Upper lobe of left lung (tissue), 6 donors: ENCODE measurements at regions not wholly inside any gene's neighbourhood (a gene's known extent, or its start where the extent isn't known, plus 50 kb on each side); places are given as distances from the start of the nearest gene placed in this dataset.
"Not testable (repeated sequence)": the region's sequence is repeated elsewhere in the genome, so short reads cannot be mapped to it uniquely, and the experiment has no call there.

Experiments used
- ATAC-seq, 2 donors: fragments of 200-7000 bp; cut with Tn5 transposase; one replicate each; pipeline ENCODE4 v1.9.1; 2022; ENCODE audit warnings: mild to moderate bottlenecking in 2 of 2, moderate library complexity in 2 of 2; ENCODE audit not compliant: low FRiP score in 2 of 2
- DNase-seq, 2 donors: peaks; one replicate each; pipeline ENCODE4 v3.0.0-alpha.2; 2019 to 2020
- H3K27ac ChIP-seq, 4 donors: fragments of 200-600 bp; sonication (generic); one replicate each; pipeline ENCODE4 v1.5.1; 2016 to 2019
- H3K27me3 ChIP-seq, 4 donors: fragments of 200-600 bp; sonication (generic); one replicate each; pipeline ENCODE4 v1.5.1; 2017 to 2019
- H3K36me3 ChIP-seq, 4 donors: fragments of 200-600 bp; sonication (generic); one replicate each; pipeline ENCODE4 v1.5.1; 2016 to 2019
- H3K4me1 ChIP-seq, 4 donors: fragments of 200-600 bp; sonication (generic); one replicate each; pipeline ENCODE4 v1.5.1; 2018 to 2019
- H3K4me3 ChIP-seq, 4 donors: fragments of 200-600 bp; sonication (generic); one replicate each; pipeline ENCODE4 v1.5.1; 2017 to 2019; ENCODE audit warnings: mild to moderate bottlenecking in 2 of 4, moderate library complexity in 1 of 4
- H3K9me3 ChIP-seq, 4 donors: fragments of 200-600 bp; sonication (generic); one replicate each; pipeline ENCODE4 v1.5.1; 2018 to 2019
- EP300 ChIP-seq, 4 donors: sonication (generic); formaldehyde crosslinking; IDR thresholded peaks; one replicate each; pipeline ENCODE4 v1.5.1; 2017; ENCODE audit warnings: antibody characterized with exemption in 4 of 4, control low read depth in 2 of 4
- POLR2A ChIP-seq, 4 donors: fragments of 450-650 bp; IDR thresholded peaks; one replicate each; pipeline ENCODE4 v1.5.1; 2016 to 2017; ENCODE audit warnings: antibody characterized with exemption in 4 of 4, mild to moderate bottlenecking in 2 of 4
- POLR2AphosphoS5 ChIP-seq, 2 donors: sonication (generic); formaldehyde crosslinking; IDR thresholded peaks; one replicate each; pipeline ENCODE4 v1.5.1; 2017; ENCODE audit warnings: antibody characterized with exemption in 2 of 2
- whole genome bisulfite sequencing, 2 donors: methylation state at CpG; one replicate each; pipeline ENCODE4 v1.1.5; 2017 to 2018; 5-methylcytosine and 5-hydroxymethylcytosine counted together
- TF ChIP-seq, protein P1 (sequence below), 6 experiments: fragments of 450-650 bp in 4 of 6; fragments of 200-600 bp in 2 of 6; sonication (generic) in 2 of 6; IDR thresholded peaks; one replicate each; pipeline ENCODE4 v1.5.1; 2016 to 2019; ENCODE audit warnings: antibody characterized with exemption in 6 of 6
- donor health status: DM: no; HTN: no; CAD: no; lungs with moderate emphysema.
- donor health status: DM: no; HTN: yes; CAD: no; lungs with severe emphysema.

DNA sequence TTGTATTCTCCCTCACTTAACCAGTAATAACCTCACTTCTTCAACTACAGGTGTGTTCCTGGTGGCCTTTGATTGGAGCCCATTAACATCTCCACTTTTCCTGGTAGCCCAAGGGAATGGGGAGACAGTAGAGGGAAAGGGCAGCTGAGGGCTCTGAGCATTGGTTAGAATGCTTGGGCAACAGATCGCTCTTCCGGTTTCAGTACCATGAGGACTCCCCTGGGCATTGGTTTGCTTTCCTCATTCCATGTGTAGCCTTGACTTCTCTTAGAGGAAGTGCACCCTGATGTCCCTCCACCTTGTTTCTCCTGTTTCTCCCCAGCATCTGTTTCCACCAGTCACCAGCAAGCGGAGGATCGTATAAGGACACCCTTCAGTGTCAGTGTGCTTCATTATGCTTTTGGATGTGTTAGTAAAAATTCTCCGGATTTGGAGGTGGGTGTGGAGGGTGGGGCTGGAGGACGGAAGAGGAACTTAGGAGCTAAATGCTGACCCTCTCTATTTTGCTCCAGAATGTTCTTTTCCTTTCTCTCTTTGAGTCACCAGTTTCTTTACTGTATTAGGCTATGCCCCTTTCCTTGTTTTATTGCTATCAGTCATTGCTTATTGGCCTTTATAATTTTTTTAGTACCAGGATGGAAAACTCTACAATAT, 50.6 kb upstream of the ZNG1B start:
- TF ChIP-seq POLR2A (IDR thresholded peaks at IDR 0.05), result peak in 1 of 4 donors; percentile 22
- ATAC-seq, result peak in 1 of 2 donors; percentile 78
- not testable (repeated sequence) for H3K36me3 ChIP-seq, H3K27me3 ChIP-seq, H3K9me3 ChIP-seq, H3K27ac ChIP-seq, DNase-seq, H3K4me1 ChIP-seq
- 71 to 80% methylated on average over 6 of the region's 6 CpGs for WGBS, 2 donors
- peak overlapping the region in 1 of 4 donors; percentile 8 for H3K4me3 ChIP-seq

DNA sequence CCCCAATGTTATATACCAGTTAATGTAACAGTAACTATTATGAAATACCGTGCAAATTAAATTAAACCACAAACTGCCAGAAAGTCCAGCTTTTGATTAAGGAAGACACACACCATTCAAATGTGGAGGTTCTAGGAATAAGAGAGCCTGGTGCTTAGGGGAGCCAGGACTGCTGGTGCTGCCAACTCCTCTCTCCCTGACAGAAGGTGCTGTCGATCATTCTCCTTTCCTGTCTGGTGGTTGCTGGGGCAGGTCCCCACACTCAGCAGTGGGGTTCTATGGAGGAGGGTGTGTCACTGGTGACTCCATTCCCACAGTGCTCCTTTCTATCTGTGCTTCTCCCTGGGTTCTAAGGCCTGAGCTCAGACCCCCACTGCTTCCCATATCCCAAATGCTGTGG, 57.9 kb upstream of the ZNG1B start:
- WGBS, 2 donors, result 68 to 86% methylated on average over 2 of the region's 2 CpGs
- not testable (repeated sequence) for DNase-seq, H3K9me3 ChIP-seq, H3K4me1 ChIP-seq, H3K27ac ChIP-seq, H3K27me3 ChIP-seq, H3K4me3 ChIP-seq, H3K36me3 ChIP-seq, ATAC-seq

DNA sequence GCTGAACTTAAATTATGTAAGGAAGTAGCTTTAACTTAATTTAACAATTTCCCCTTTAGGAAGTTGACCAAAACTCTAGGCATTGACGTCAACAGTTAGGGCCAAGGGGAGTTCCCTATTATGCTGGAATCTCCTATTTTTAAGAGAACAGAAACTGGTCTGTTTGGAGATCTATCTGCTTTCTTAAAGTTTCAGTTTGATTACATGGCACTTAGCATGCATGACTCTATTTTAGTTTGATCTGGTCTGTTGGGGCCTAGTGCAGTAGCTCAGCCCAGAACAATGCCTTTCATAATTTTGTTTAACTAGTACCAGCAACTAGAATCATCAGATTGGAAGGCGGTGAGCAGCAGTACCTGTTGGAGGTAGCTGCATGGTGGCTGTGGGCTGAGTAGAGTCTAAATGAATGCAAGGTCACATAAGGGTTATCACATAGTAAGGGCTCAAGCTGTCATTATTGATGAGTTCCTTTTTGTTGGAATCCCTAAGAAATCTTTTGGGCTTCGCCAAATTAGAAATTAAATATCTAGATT, 60.5 kb upstream of the ZNG1B start:
- Histone ChIP-seq H3K27ac (peak overlapping the region in 3 of 4 donors; percentile 33 to 40 (median 35)), H3K36me3 (no peaks in the 10 kb centered on the region), H3K9me3 (no peaks in the 10 kb centered on the region), H3K27me3 (no peaks in the 10 kb centered on the region), H3K4me1 (peaks cover 0 to 5% (median 0%) of the 10 kb centered on the region in 4 donors), H3K4me3 (no peak overlapping the region)
- 83 to 89% methylated on average over 3 of the region's 3 CpGs for WGBS, 2 donors
- TF ChIP-seq POLR2AphosphoS5 (IDR thresholded peaks at IDR 0.05) (no peak), EP300 (IDR thresholded peaks at IDR 0.05) (no peak), POLR2A (IDR thresholded peaks at IDR 0.05) (no peak)
- TF ChIP-seq, protein P1, sequence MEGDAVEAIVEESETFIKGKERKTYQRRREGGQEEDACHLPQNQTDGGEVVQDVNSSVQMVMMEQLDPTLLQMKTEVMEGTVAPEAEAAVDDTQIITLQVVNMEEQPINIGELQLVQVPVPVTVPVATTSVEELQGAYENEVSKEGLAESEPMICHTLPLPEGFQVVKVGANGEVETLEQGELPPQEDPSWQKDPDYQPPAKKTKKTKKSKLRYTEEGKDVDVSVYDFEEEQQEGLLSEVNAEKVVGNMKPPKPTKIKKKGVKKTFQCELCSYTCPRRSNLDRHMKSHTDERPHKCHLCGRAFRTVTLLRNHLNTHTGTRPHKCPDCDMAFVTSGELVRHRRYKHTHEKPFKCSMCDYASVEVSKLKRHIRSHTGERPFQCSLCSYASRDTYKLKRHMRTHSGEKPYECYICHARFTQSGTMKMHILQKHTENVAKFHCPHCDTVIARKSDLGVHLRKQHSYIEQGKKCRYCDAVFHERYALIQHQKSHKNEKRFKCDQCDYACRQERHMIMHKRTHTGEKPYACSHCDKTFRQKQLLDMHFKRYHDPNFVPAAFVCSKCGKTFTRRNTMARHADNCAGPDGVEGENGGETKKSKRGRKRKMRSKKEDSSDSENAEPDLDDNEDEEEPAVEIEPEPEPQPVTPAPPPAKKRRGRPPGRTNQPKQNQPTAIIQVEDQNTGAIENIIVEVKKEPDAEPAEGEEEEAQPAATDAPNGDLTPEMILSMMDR (IDR thresholded peaks at IDR 0.05), result no peak
- DNase-seq, result no peak
- ATAC-seq, result peak; percentile 40 to 85

DNA sequence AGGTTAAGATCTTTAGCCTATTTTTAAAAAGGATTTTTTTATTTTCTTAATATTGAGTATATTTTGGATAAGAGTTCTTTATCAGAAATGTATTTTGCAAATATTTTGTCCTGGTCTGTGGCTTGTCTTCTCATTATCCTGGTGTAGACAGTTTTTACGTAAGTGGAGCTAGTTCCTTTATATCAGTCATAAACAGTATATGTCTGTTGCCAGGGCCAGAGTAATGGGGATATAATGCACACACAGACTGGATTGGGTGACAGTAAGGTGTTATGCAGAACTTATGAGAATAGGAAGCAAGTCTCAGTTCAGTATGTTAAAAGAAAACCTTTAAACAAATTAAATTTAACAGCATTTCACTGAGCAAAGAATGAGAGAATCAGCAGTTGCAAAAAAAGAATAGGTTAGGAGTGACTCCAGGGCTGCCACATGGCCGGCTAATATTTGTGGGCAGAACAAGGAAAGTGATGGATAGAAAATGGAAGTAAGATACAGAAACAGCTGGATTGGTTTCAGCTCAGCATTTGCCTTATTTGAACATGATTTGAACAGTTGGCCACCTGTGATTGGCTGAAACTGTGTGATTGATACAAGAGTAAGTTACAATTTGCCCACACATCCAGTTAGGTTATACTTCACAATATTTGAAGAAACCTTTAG, 61.1 kb upstream of the ZNG1B start:
- Histone ChIP-seq H3K27me3 (no peaks in the 10 kb centered on the region), H3K27ac (peak overlapping the region in 2 of 4 donors; percentile 33 to 35), H3K9me3 (no peaks in the 10 kb centered on the region), H3K36me3 (no peaks in the 10 kb centered on the region), H3K4me1 (peaks cover 0 to 5% (median 0%) of the 10 kb centered on the region in 4 donors), H3K4me3 (no peak overlapping the region)
- WGBS, 2 donors, result 74% methylated on average over 2 of the region's 2 CpGs
- TF ChIP-seq EP300 (IDR thresholded peaks at IDR 0.05) (no peak), POLR2AphosphoS5 (IDR thresholded peaks at IDR 0.05) (no peak), POLR2A (IDR thresholded peaks at IDR 0.05) (no peak)
- TF ChIP-seq, protein P1 (IDR thresholded peaks at IDR 0.05), result no peak
- peak in 1 of 2 donors; percentile 56 for ATAC-seq
- DNase-seq, result no peak

DNA sequence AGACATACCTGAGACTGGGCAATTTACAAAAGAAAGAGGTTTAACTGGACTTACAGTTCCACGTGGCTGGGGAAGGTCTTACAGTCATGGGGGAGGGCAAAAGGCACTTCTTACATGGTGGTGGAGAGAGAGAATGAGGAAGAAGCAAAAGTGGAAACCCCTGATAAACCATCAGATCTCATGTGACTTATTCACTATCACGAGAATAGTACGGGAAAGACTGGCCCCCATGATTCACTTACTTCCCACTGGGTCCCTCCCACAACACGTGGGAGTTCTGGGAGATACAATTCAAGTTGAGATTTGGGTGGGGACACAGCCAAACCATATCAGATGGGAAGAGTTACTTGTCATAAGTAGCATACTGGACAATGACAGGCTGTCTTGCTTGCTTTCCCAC, 62.6 kb upstream of the ZNG1B start:
- not testable (repeated sequence) for H3K4me3 ChIP-seq, ATAC-seq, DNase-seq, H3K9me3 ChIP-seq, H3K36me3 ChIP-seq, H3K27me3 ChIP-seq, H3K27ac ChIP-seq, H3K4me1 ChIP-seq
- 34 to 36% methylated on average over 4 of the region's 4 CpGs for WGBS, 2 donors

DNA sequence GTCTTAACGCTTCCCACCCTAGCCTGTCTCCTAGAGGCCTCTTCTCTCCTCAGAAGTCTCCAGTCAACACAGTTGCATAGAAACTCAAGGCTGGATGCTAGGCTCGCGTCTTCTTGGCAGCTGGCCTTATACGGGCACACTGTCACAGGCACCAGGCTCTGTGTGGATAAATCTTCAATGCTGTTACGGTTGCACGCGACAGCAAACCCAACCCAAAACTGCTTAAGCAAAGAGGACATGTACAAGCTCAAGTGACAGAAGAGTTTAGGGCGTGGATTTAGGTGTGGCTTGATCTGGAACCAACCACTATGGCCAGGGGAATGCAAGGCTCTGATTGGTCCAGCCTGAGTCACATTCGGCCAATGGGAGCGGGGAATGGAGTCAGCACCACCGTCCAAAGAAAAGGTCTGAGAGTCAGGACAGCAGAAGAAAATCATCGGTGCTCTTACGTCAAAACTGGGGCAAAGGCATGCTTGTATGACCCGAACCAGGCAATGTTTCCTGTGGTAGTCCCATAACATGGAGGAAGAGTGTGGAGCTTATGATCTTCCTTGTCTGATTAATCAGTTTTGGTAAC, 65.1 kb upstream of the ZNG1B start:
- DNase-seq, ATAC-seq: not testable (repeated sequence)

More for the DNA sequence above, 65.1 kb upstream of the ZNG1B start:
- 83% methylated on average over 14 of the region's 14 CpGs for WGBS, 2 donors
- not testable (repeated sequence) for H3K4me3 ChIP-seq, H3K4me1 ChIP-seq, H3K27ac ChIP-seq, H3K27me3 ChIP-seq, H3K9me3 ChIP-seq, H3K36me3 ChIP-seq
